Ectodermal cell (in vitro differentiated cells): ENCODE measurements at regions not wholly inside any gene's neighbourhood (a gene's known extent, or its start where the extent isn't known, plus 50 kb on each side); places are given as distances from the start of the nearest gene placed in this dataset.

Source experiments
- H3K27ac ChIP-seq: 2 replicates; pipeline ENCODE4 v1.7.0; 2013; ENCODE audit warnings: mild to moderate bottlenecking, low read depth, low read length; ENCODE audit not compliant: insufficient read depth, poor library complexity, severe bottlenecking
- H3K27me3 ChIP-seq: 2 replicates; pipeline ENCODE4 v1.7.0; 2013; ENCODE audit warnings: mild to moderate bottlenecking, low read length; ENCODE audit not compliant: insufficient read depth, control insufficient read depth, poor library complexity, severe bottlenecking
- H3K36me3 ChIP-seq: one replicate; pipeline ENCODE4 v1.7.0; 2013; ENCODE audit warnings: low read length; ENCODE audit not compliant: control insufficient read depth, insufficient read depth
- H3K4me1 ChIP-seq: one replicate; pipeline ENCODE4 v1.7.0; 2013; ENCODE audit warnings: low read length; ENCODE audit not compliant: control insufficient read depth, insufficient read depth
- H3K4me3 ChIP-seq: 2 replicates; pipeline ENCODE4 v1.7.0; 2013; ENCODE audit warnings: low read depth, low read length, control low read depth; ENCODE audit not compliant: insufficient read depth
- H3K9me3 ChIP-seq: 2 replicates; pipeline ENCODE4 v1.7.0; 2013; ENCODE audit warnings: mild to moderate bottlenecking, low read length, moderate library complexity; ENCODE audit not compliant: control insufficient read depth
- WGBS, 2 experiments: methylation state at CpG; one replicate each; pipeline ENCODE4 v1.1.7; 2013; ENCODE audit warnings: missing lambda C conversion rate in 2 of 2; 5-methylcytosine and 5-hydroxymethylcytosine counted together

- Histone ChIP-seq H3K27ac (no peak overlapping the region), H3K9me3 (no peaks in the 10 kb centered on the region), H3K36me3 (no peaks in the 10 kb centered on the region), H3K4me1 (peaks cover 21% of the 10 kb centered on the region), H3K4me3 (no peak overlapping the region), H3K27me3 (no peaks in the 10 kb centered on the region)
- WGBS, 2 experiments: 93% methylated on average over 7 of the region's 7 CpGs
Observed at GRCh38 chr6:167674486-167674885, 152.2 kb upstream of the AFDN start.

- Histone ChIP-seq H3K27ac (peak overlapping the region; percentile 28), H3K9me3 (no peaks in the 10 kb centered on the region), H3K36me3 (no peaks in the 10 kb centered on the region), H3K27me3 (no peaks in the 10 kb centered on the region), H3K4me3 (no peak overlapping the region), H3K4me1 (peaks cover 28% of the 10 kb centered on the region)
- WGBS, 2 experiments: 74 to 76% methylated on average over 20 of the region's 20 CpGs
Observed at GRCh38 chr6:167676000-167676665, 150.6 kb upstream of the AFDN start.

GRCh38 chr6:167676666-167677421 is 149.9 kb upstream of the AFDN start:
- H3K4me1 ChIP-seq: peaks cover 28% of the 10 kb centered on the region
- no peaks in the 10 kb centered on the region for H3K9me3 ChIP-seq
- no peak overlapping the region for H3K4me3 ChIP-seq
- no peaks in the 10 kb centered on the region for H3K36me3 ChIP-seq
- no peaks in the 10 kb centered on the region for H3K27me3 ChIP-seq
- peak overlapping the region; percentile 62 for H3K27ac ChIP-seq
- WGBS, 2 experiments: 44 to 47% methylated on average over 12 of the region's 12 CpGs

GRCh38 chr6:167677422-167677789 is 149.3 kb upstream of the AFDN start:
- Histone ChIP-seq H3K27ac (peak overlapping the region; percentile 62), H3K4me3 (no peak overlapping the region), H3K4me1 (peaks cover 28% of the 10 kb centered on the region), H3K36me3 (no peaks in the 10 kb centered on the region), H3K27me3 (no peaks in the 10 kb centered on the region), H3K9me3 (no peaks in the 10 kb centered on the region)
- 59% methylated on average over 9 of the region's 9 CpGs for whole genome bisulfite sequencing, 2 experiments

GRCh38 chr6:167678102-167679101 is 148.3 kb upstream of the AFDN start:
- no peaks in the 10 kb centered on the region for H3K27me3 ChIP-seq
- peak overlapping the region; percentile 56 for H3K4me3 ChIP-seq
- no peaks in the 10 kb centered on the region for H3K9me3 ChIP-seq
- H3K4me1 ChIP-seq: peaks cover 28% of the 10 kb centered on the region
- WGBS, 2 experiments: 0% methylated on average over 62 of the region's 62 CpGs
- peak overlapping the region; percentile 84 for H3K27ac ChIP-seq
- no peaks in the 10 kb centered on the region for H3K36me3 ChIP-seq

GRCh38 chr6:167679122-167679736 is 147.5 kb upstream of the AFDN start:
- Histone ChIP-seq H3K36me3 (no peaks in the 10 kb centered on the region), H3K27me3 (no peaks in the 10 kb centered on the region), H3K4me3 (peak overlapping the region; percentile 56), H3K27ac (peak overlapping the region; percentile 68), H3K4me1 (peaks cover 28% of the 10 kb centered on the region), H3K9me3 (no peaks in the 10 kb centered on the region)
- WGBS, 2 experiments: 22 to 29% methylated on average over 9 to 10 of the region's 12 CpGs

- Histone ChIP-seq H3K27me3 (no peaks in the 10 kb centered on the region), H3K4me1 (peaks cover 28% of the 10 kb centered on the region), H3K9me3 (no peaks in the 10 kb centered on the region), H3K27ac (no peak overlapping the region), H3K36me3 (no peaks in the 10 kb centered on the region), H3K4me3 (no peak overlapping the region)
- whole genome bisulfite sequencing, 2 experiments: 91 to 92% methylated on average over 15 of the region's 15 CpGs
Observed at GRCh38 chr6:167679790-167680604, 146.7 kb upstream of the AFDN start.

- Histone ChIP-seq H3K27ac (no peak overlapping the region), H3K27me3 (no peaks in the 10 kb centered on the region), H3K36me3 (no peaks in the 10 kb centered on the region), H3K9me3 (no peaks in the 10 kb centered on the region), H3K4me3 (no peak overlapping the region), H3K4me1 (peaks cover 27% of the 10 kb centered on the region)
- WGBS, 2 experiments: 94 to 97% methylated on average over 15 of the region's 15 CpGs
Observed at GRCh38 chr6:167680605-167681149, 146.0 kb upstream of the AFDN start.

- Histone ChIP-seq H3K27ac (no peak overlapping the region), H3K4me3 (no peak overlapping the region), H3K36me3 (no peaks in the 10 kb centered on the region), H3K9me3 (no peaks in the 10 kb centered on the region), H3K27me3 (no peaks in the 10 kb centered on the region), H3K4me1 (peaks cover 13% of the 10 kb centered on the region)
- WGBS, 2 experiments: 91% methylated on average over 11 of the region's 11 CpGs
Observed at GRCh38 chr6:167682125-167682524, 144.6 kb upstream of the AFDN start.
